Stimulated activated CD8-positive, alpha-beta memory T cell treated with anti-CD3 and anti-CD28 coated beads, Interleukin-4, amount 100 ng/mL, for 24 hours (primary cell): ENCODE measurements at regions not wholly inside any gene's neighbourhood (a gene's known extent, or its start where the extent isn't known, plus 50 kb on each side); places are given as distances from the start of the nearest gene placed in this dataset.

Experiments used
- DNase-seq: peaks from one replicate; pipeline ENCODE4 v3.0.0-alpha.2; 2020; ENCODE audit warnings: low read depth

DNA sequence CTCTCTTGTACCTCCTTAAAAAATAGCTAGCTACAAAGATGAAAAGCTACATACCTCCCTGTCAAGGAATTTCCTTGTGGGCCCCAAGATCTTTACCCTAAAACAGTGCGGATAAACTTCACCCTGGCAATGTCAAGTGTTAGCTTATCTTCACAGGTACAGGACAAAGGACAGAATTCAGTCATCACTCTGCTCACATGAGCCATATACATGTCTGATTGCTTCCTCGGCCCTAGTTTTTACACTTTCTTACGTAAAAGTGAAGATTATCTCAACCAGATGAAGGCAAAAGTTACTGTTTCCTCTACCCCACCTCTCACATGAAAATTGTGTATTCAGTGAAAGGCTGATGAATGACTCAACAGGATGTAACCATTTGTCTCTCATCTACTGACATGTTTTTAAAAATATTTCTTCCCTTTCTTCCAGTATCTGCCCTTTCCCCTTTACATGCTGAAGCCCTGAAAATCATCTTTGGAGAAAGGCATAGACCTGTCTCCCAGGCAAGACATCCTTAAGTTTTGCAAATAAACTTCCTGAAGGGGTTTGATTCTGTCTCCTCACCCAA, 890.1 kb downstream of the GALC start:
- DNase-seq: no peak

DNA sequence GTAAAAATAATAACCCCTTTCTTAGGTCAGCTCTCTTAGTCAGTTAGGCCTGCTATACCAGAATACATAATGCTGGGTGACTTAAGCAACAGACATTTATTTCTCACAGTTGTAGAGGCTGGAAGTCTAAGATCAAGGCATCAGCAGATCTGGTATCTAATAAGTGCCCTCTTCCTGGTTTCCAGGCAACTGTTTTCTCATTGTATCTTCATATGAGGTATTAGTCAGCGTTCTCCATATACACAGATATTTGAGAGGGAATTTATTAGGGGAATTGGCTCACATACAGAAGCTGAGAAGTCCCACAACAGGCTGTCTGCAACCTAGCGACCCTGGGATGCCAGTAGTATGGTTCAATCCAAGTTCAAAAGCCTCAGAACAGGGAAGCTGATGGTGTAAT, 896.0 kb downstream of the GALC start:
- DNase-seq: no peak

DNA sequence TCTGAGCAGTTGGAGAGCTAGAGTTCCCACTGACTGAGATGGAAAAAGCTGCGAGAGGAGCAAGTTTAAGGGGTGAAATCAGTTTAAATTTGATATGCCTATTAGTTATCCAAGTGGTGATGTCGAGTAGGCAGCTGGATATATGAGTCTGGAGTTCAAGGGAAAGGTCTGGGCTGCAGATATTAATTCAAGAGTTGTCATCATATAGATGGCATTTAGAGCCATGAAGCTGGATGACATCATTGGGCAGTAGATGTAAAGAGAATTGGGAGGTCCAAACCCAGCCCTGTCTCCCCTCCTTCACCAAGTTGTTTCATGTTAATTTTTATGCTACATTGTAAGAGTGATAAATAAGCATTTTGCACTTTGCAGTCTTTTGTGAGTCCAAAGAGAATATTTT, 898.1 kb downstream of the GALC start:
- no peak for DNase-seq

DNA sequence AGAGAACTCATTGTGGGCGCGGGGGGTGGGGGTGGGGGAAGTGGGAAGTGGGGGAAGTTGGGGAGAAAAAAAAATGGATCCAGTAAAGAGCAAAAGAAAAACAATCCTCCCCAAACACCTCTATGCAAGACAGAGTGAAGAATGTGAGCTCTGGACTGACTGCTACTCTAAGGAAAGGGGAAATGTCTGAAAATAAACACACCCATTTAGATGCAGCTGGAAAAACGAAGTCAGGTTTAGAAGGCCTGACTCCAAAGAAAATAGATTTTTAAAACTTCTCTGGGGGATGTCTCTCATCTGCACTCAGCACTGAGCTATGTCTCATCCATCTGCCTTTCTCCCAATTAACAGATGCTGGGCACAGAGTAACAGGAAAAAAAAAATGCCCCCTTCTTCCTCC, 904.4 kb downstream of the GALC start:
- DNase-seq: no peak

DNA sequence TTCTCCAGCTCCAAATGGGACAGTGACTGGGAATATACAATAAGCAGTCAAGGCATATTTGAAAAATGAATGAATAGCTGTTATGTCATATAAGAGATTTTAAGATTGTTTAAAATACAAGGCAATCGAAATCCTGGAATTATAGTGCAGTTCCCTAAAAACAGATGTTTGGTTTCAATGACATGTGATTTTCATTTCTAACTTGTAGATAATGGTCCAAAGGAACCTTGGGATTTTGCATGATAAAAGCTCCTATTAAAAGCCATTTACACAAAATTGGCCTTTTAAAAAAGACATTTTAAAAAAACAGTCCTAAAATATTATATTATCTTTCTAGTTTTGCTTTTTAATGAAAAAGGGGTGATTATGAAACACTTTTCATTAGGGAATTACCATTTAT, 905.1 kb downstream of the GALC start:
- DNase-seq: no peak

DNA sequence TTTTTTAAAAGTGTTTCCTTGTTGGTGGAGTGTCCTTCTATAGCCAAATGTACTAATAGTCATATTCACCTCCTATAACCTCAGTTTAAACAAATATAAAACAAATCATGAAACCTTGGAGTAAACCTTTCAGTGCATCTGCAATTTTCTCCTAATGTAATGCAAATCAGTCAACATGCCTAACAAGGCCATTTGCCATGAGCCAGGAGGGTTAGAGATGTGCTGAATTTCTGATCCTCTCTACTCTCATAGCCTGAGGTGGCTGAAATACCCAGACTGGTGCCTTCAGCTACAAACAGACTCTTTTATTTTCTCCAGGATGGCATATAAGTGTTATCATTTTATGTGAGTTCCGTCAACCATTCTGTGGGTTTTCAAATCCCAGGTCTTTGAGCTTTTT, 908.1 kb downstream of the GALC start:
- no peak for DNase-seq

DNA sequence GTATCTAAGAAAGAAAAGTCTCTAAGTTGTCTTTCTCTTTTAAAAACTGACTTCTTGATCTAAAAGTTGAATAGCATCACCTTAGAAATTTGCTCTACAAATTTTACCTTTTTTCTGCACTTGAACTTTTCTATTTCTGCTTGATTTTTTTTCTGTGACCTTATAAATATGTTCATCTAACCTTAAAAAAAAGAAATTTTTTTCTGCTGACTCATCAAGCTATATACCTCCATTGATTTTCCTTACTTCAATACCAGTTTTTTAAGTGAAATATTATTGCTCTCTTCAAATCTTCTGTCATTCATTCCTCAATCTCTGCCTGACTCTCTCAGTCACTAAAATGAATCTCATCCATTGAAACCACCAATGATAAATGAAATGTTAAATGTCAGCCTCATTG, 910.1 kb downstream of the GALC start:
- no peak for DNase-seq

DNA sequence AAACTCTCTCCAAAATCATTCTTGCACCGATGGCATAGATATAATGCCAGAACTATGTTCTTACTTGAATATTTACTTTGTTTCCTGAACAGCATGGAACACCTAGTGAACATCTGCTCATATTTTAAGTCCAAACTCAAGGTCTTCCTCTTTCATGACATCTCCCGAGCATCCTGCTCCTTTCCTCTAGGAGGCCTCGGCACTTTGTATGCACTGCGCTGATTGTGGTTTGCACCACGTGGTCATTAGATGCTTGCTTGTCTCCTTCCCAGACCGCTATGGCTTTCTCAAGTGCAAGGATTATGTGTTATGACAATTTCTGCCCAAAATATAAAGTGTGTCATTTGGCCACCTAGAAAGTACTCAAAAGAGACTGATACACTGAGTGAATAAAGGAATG, 912.0 kb downstream of the GALC start:
- DNase-seq: no peak

DNA sequence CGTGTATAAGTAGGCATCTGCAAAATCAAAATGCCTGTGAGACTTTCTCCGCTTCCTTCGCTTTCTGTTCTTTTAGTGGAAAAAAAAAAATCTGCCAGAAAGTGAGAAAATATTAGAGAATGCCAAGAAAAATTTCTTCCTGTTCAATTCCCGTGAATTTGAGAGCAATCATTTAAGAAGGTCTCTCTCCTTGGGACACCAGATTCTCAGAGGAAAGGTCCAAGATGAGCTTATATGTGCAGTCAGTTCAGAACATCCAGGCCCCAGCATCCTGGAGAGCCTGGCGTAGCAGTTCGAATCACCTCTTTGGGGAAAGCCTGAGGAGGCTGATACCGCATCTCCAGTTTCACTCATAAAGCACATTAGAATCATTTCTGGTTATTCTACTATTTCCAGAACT, 912.8 kb downstream of the GALC start:
- no peak for DNase-seq

DNA sequence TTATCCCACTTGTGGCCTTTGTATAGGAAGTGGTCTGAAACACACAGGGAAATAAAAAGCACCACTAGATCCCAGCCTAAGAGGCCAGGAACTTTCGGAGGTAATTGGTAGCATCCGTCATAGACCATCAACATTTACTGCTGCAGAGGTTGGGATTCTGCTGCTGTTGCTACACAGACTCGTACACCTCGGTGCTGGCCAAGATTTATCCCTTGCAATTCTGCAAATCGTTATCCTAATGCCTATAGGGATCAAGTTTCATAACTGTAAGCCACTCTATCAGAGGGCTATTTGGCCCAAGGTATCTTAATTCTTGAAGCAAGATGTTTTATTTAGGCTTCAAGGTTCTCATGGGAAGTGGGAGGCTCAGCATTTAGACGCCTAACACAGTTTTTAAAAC, 913.6 kb downstream of the GALC start:
- no peak for DNase-seq

DNA sequence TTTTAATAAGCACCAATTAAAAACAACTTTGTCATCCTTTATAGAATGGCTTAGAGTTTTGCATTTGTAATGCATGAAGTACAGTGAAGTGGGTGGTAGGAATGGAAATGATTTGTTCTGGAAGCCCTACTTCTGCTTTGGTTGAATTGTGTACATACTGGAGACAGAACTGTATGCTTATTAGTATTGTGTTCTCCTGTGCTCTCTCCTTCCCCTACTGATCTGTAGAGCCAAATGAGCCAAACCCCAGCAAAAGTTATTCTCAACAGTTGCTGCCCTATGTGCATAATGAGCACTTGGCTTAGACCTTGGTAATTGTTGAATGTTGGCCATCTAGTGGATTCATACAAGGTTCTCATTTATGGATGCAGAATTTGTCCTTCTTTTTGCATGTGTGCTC, 916.1 kb downstream of the GALC start:
- DNase-seq: no peak

DNA sequence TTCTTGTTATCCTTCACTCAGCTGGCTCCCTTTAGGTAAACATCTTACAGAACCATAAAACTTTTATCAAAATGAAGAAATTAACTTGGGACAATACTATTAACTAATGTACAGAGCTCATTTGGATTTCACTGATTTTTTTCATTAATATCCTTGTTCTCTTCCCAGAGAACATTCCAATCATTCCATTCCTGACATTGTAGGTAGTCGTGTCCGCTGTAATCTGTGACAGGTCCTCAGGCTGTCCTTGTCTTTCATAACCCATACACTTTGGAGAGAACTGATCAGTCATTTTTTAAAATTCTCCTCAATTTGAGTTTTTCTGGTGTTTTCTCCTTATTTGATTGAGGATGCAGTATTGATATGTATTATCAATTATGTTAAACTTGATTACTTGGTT, 916.8 kb downstream of the GALC start:
- no peak for DNase-seq

DNA sequence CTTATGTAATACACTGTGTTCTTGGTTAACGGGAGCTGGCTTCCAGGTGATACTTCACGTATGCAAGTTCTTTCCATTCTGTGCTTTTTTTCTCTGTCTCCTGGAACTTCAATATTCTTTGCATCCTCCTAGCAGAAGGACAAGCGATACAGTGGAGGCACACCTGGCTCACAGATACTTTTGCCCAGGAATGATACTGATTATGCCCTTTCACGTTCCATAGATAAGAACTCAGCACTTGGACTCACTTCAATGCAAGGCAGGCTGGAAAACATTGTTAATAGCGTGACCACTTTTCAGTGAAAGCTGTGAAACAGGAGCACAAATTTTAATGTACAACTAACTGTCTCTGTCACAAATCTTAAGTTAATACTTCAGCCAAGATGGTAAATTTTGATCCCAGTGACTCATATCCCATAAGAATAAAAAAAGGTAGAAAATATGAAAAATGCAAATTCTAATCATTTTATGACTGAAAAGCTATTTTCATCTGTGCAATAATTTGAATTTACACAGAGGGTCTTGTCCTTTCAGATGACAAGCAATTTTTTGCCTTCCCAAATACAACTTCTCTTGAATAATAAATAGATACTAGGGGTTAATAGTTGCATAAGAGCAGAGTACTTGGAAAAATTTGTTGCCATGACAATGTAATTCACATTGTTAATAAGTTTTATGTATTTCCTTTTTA, 919.0 kb downstream of the GALC start:
- DNase-seq: no peak

DNA sequence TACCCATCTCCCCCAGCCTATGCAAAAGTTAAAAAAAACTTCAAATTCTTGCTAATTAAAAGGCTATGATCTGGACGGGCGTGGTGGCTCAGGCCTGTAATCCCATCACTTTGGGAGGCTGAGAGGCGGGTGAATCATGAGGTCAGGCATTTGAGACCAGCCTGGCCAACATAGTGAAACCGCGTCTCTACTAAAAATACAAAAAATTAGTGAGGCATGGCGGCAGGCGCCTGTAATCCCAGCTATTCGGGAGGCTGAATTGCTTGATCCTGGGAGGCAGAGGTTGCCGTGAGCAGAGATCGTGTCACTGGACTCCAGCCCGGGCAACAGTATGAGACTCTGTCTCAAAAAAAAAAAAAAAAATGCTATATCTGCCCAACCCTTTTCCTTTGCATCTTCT, 925.4 kb downstream of the GALC start:
- no peak for DNase-seq

DNA sequence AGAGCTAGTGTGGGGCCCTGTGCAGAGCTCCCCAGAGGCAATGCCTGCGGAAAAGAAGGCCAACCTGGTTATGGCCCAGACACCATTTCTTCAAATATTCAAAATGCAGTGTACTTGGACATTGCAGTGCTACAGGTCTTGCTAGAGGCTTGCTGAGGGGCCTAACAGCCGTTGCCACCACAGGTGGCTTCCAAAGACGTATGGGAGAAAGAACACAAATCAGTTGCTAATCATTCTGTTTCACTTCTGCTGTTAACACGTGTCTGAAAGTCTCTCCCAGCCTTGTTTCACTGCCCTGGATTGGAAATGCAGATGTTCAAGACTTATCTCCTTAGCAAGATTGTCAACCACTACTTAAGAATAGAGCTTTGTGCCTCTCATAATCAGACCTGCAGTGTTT, 925.9 kb downstream of the GALC start:
- no peak for DNase-seq

DNA sequence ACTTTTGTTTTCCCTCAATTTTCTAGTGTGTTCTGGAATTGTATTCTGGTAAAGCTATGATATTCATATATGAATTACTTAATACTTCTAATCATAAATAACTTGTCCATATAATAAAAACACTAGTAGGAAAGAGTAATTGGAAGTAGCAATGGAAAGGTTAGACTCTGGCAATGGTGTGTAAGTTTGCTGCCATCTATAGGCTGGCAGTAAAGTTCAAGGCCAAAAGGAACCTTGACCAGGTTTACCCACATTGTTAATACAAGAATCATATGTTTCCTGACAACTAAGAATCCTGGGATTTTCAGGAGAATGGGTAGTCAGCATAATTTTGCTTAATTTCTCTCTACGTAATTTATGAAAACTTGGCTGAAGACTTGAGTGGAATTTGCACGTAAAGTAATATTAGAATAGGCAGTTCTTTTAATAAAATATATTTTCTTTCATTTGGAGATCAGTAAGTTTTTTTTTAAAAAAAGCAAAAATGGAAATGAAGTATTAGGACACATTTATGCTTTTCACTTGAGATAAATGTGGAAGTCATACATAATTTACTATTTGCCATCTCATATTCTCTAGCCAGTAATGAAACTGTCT, 926.7 kb downstream of the GALC start:
- no peak for DNase-seq

DNA sequence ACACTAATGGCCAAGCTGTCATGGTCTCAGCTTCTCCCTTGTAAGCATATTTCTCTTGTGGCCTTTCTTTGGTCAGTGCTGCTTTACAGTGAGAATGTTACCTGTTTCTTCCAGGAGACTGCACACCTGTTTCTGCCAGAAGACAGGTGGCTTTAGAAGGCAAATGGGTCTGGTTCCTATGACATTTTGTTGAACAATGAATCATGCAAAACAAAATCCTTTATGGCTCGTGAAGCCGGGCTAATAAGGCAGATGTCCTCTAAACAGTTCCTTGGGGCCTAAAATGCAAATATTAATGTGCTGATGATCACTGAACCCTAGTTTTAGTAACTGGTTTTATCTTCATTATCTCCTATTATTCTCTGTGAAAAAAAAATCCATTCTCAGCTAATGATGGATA, 927.6 kb downstream of the GALC start:
- no peak for DNase-seq

DNA sequence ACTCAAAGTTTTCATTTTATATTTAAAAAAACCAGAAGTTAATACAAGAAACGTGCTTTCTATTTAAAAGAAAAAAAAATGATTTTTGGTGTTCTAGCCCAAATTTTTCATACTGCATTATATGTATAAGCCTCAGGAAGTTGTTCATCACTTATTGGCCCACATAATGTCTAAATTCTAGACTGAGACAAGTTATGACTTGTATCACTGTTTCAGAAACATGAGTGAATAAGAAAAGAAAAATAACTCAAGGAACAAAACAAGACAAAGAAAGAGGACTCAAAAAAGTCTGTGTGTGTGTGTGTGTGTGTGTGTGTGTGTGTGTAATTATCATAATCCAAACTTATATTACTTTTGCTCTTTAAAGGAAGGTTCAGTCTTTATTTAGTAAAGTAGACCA, 929.8 kb downstream of the GALC start:
- DNase-seq: no peak

DNA sequence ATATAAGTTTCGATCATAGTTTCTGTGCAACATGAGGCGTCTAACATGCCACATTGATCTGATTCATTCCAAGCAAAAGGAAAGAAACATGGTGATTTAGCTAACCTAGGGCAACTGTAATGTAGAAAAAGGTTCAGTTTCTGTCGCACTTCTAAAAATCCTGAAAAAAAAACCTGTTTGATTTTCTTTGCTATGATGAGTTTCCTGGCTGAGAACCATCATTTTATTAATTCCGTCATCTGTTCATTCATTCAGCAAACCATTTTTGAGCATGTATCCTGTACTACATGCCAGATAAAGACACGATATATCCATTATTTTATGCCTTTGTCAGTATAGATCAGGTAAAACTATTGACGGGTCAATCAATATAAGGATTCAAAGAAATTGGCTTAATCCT, 932.6 kb downstream of the GALC start:
- DNase-seq: no peak

DNA sequence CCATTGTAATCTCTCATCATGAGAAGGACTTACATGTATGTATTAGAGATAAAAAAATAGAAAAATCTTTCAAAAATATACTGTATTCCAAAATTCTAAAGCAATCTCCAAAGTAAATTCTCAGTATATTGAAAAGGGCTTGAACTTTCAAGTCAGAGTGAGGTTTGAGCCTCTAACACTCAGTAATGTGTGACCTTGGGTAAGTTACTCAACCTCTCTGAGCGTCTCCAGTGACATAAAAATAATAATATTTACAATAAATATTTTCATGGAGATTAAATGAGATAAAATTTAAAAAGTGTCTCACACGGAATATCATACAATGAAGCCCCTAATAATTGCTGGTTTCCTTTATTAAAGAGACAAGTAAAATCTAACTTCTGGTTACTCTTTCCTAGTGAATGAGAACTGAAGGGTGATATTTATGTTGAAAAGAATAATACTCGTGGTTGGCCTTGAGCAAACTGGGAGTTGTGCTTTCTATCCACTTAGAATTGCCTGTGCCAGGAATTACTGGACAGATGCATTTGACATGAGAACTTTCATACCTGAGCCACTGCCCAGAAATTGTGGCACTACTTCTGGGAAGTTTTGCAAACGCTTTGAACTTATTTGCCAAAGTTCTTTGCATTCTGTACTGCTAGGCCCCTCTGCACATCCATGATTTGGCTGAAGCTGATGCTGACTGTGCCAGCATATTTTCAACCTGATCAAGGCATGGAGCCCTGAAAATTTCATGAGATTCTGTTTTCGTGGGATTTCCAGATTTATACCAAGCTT, 933.7 kb downstream of the GALC start:
- no peak for DNase-seq

DNA sequence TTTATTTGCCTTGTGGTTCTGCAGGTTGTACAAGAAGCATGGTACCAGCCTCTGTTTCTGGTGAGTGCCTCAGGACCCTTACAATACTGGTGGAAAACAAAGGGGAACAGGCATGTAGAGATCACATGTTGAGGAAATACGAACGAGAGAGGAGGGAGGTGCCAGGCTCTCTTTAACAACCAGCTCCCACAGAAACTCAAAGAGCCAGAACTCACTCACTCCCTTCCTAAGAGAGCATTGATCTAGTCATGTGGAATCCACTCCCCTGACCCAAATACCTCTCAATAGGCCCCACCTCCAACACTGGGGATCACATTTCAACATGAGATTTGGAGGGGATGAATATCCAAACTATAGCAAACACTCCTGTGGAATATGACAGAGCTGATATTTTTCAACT, 938.0 kb downstream of the GALC start:
- no peak for DNase-seq

DNA sequence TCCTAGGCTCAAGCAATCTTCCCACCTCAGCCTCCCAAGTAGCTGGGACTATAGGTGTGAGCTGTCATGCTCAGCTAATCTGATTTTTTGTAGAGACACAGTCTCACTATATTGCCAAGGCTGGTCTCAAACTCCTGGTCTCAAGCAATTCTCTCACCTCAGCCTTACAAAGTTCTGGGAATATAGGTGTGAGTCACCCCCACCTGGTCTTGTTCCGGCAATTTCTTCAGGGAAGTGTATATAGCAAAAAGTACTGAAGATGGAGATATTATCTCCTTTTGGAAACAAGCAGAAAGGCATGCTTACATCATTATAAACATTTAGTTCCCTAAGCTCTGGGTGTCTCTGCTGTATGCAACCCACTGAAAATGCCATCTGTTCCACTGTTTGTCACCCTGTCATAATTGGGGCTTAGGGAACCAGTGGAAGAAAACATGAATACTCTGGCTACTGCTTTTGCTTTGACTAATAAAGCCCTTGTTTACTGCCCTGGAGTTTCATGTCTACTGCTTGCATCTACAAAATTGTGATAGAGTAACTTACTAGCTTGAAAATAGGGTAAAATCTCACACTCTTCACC, 940.2 kb downstream of the GALC start:
- DNase-seq: no peak

DNA sequence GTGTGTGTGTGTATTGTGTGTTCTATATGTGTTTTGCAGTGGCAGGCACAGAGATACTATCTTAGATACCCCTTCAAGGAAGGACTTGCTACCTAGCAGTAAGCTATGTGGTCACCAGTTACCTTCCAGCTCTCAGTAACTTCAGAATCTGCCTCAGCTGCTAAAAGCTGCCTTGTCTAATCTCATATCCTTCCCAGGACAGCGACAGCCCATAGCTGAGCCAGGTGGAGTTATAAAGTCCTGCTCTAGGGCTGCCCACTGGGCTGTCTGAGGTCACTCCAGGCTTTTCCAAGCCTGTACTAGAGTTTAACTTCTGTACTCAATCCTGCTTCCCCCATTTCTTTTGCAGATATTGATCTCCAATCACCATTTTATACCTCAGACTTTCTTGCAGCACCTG, 942.6 kb downstream of the GALC start:
- DNase-seq: no peak
